GM12878 (cell line): ENCODE measurements at regions not wholly inside any gene's neighbourhood (a gene's known extent, or its start where the extent isn't known, plus 50 kb on each side); places are given as distances from the start of the nearest gene placed in this dataset.

Experiments used
- ATAC-seq: fragments of 200-7000 bp; cut with Tn5 transposase; 3 replicates; pipeline ENCODE4 v1.9.1; 2020; ENCODE audit warnings: mild to moderate bottlenecking, moderate library complexity
- BruUV-seq: library from RNA; stranded (reverse); fragments of 400-500 nt; replicated peaks from 2 replicates; lab custom pipeline; 2021; lab: Mats Ljungman, UMichigan
- CTCF ChIA-PET: fragments of 300-600 bp; sonication (Branson Sonifier 250); formaldehyde crosslinking; extraction: SDS; loops from one replicate; lab custom pipeline; 2021; ENCODE audit warnings: inconsistent platforms; lab: Yijun Ruan, JAX
- POLR2A ChIA-PET: fragments of 350-600 bp; formaldehyde crosslinking; extraction: SDS; loops from one replicate; lab custom pipeline; 2021; ENCODE audit warnings: inconsistent platforms; lab: Charles Lee
- RAD21 ChIA-PET: fragments of 300-600 bp; sonication (Branson Sonifier 250); formaldehyde crosslinking; loops from one replicate; lab custom pipeline; 2023; ENCODE audit warnings: antibody characterized with exemption; ENCODE audit not compliant: unreplicated experiment; lab: Charles Lee
- SMC1A ChIA-PET: fragments of 300-600 bp; sonication (Branson Sonifier 250); formaldehyde crosslinking; loops from one replicate; lab custom pipeline; 2023; ENCODE audit not compliant: unreplicated experiment, uncharacterized antibody; lab: Charles Lee
- DNase-seq: peaks from one replicate; pipeline ENCODE4 v3.0.0-alpha.2; 2011; ENCODE audit warnings: low read depth, low spot score
- FAIRE-seq: peaks from 3 replicates; lab custom pipeline; 2011; peaks lifted over from hg19 to GRCh38; lab: Jason Lieb, UNC
- H2AFZ ChIP-seq: 2 replicates; pipeline ENCODE4 v1.6.0; 2011; ENCODE audit warnings: low read depth, low read length, control low read depth; ENCODE audit not compliant: control insufficient read depth
- H3K27ac ChIP-seq: 2 replicates; pipeline ENCODE4 v1.5.1; 2011; ENCODE audit warnings: control low read depth; ENCODE audit not compliant: control insufficient read depth, insufficient read depth
- H3K27me3 ChIP-seq, 2 experiments: replicated peaks in 1 of 2; 2 replicates each; pipeline versions ENCODE4 v1.6.0 to v1.6.1; 2011; ENCODE audit warnings: low read length in 1 of 2; ENCODE audit not compliant: control insufficient read depth in 2 of 2, insufficient read depth in 2 of 2
- H3K36me3 ChIP-seq, 2 experiments: 2 replicates each; pipeline ENCODE4 v1.5.1; 2011; ENCODE audit warnings: low read length in 1 of 2; ENCODE audit not compliant: control insufficient read depth in 2 of 2, insufficient read depth in 2 of 2
- H3K4me1 ChIP-seq: 2 replicates; pipeline ENCODE4 v1.6.1; 2011; ENCODE audit warnings: mild to moderate bottlenecking, low read length, moderate library complexity, mixed read lengths; ENCODE audit not compliant: control insufficient read depth, insufficient read depth
- H3K4me2 ChIP-seq: 2 replicates; pipeline ENCODE4 v1.6.0; 2011; ENCODE audit warnings: control low read depth; ENCODE audit not compliant: control insufficient read depth, insufficient read depth
- H3K4me3 ChIP-seq: fragments of 200-600 bp; sonication (generic); 2 replicates; pipeline ENCODE4 v1.5.1; 2016
- H3K79me2 ChIP-seq: 2 replicates; pipeline ENCODE4 v1.6.0; 2011; ENCODE audit warnings: low read length; ENCODE audit not compliant: control insufficient read depth, insufficient read depth
- H3K9ac ChIP-seq: 2 replicates; pipeline ENCODE4 v1.8.0; 2011; ENCODE audit warnings: low read length, control low read depth, mixed read lengths; ENCODE audit not compliant: control insufficient read depth, insufficient read depth
- H3K9me3 ChIP-seq: replicated peaks from 3 replicates; pipeline ENCODE4 v1.5.1; 2011; ENCODE audit warnings: mild to moderate bottlenecking, low read length; ENCODE audit not compliant: control insufficient read depth, insufficient read depth
- H4K20me1 ChIP-seq: 2 replicates; pipeline ENCODE4 v1.6.0; 2011; ENCODE audit not compliant: control insufficient read depth, insufficient read depth
- BCL11A ChIP-seq: IDR thresholded peaks from 2 replicates; pipeline ENCODE4 v1.6.1; 2011; ENCODE audit warnings: low read depth, low read length
- CHD2 ChIP-seq: IDR thresholded peaks from 2 replicates; pipeline ENCODE4 v1.6.1; 2011; ENCODE audit warnings: low read depth, low read length, improper control_type of control experiment, borderline replicate concordance
- E4F1 ChIP-seq: fragments of 450-650 bp; IDR thresholded peaks from 2 replicates; pipeline ENCODE4 v1.6.1; 2018; ENCODE audit warnings: borderline replicate concordance, mild to moderate bottlenecking; ENCODE audit not compliant: partially characterized antibody
- FOS ChIP-seq: IDR thresholded peaks from 3 replicates; pipeline ENCODE4 v1.6.1; 2011; ENCODE audit warnings: borderline replicate concordance; ENCODE audit not compliant: insufficient read length; ENCODE audit errors: extremely low read depth
- JUNB ChIP-seq: IDR thresholded peaks from 2 replicates; pipeline ENCODE4 v1.6.1; 2016; ENCODE audit warnings: antibody characterized with exemption, mild to moderate bottlenecking
- NR2C1 ChIP-seq: fragments of 450-650 bp; IDR thresholded peaks from 2 replicates; pipeline ENCODE4 v1.6.1; 2017; ENCODE audit warnings: antibody characterized with exemption, mild to moderate bottlenecking, moderate library complexity
- NR2C2 ChIP-seq: IDR thresholded peaks from 2 replicates; pipeline ENCODE4 v1.6.1; 2011; ENCODE audit warnings: borderline replicate concordance, low read depth; ENCODE audit not compliant: control insufficient read depth, insufficient read length
- NR2F1 ChIP-seq: fragments of 450-650 bp; conservative IDR thresholded peaks from 2 replicates; pipeline ENCODE4 v1.6.1; 2017; ENCODE audit warnings: mild to moderate bottlenecking
- RB1 ChIP-seq: fragments of 450-650 bp; formaldehyde crosslinking; IDR thresholded peaks from 2 replicates; pipeline ENCODE4 v1.6.1; 2017; ENCODE audit warnings: mild to moderate bottlenecking, borderline replicate concordance
- SKIL ChIP-seq: fragments of 450-650 bp; IDR thresholded peaks from 2 replicates; pipeline ENCODE4 v1.6.1; 2017; ENCODE audit warnings: mild to moderate bottlenecking, low read depth, inconsistent platforms; ENCODE audit not compliant: poor library complexity, severe bottlenecking
- SMAD5 ChIP-seq: IDR thresholded peaks from 2 replicates; pipeline ENCODE4 v1.6.1; 2016; ENCODE audit warnings: antibody characterized with exemption, low read depth
- SP1 ChIP-seq: IDR thresholded peaks from one replicate; pipeline ENCODE4 v1.6.1; 2011; ENCODE audit warnings: low read depth, low read length
- STAT1 ChIP-seq: fragments of 450-650 bp; conservative IDR thresholded peaks from 2 replicates; pipeline ENCODE4 v1.6.1; 2014; ENCODE audit warnings: antibody characterized with exemption, mild to moderate bottlenecking
- TAF1 ChIP-seq: IDR thresholded peaks from 2 replicates; pipeline ENCODE4 v1.6.1; 2011; ENCODE audit warnings: mild to moderate bottlenecking, low read depth, low read length, borderline replicate concordance
- YBX1 ChIP-seq: fragments of 450-650 bp; IDR thresholded peaks from 2 replicates; pipeline ENCODE4 v1.6.1; 2016; ENCODE audit warnings: antibody characterized with exemption
- ZBTB4 ChIP-seq: fragments of 450-650 bp; formaldehyde crosslinking; IDR thresholded peaks from 2 replicates; pipeline ENCODE4 v1.4.0; 2022; ENCODE audit warnings: mild to moderate bottlenecking, moderate library complexity
- ZNF217 ChIP-seq: fragments of 450-650 bp; IDR thresholded peaks from 2 replicates; pipeline ENCODE4 v1.6.1; 2017; ENCODE audit warnings: antibody characterized with exemption, mild to moderate bottlenecking
- WGBS: methylation state at CpG from one replicate; pipeline ENCODE4 v1.1.6; 2016; ENCODE audit warnings: low lambda C conversion rate; ENCODE audit not compliant: insufficient replicate concordance, insufficient coverage; ENCODE audit errors: missing lambda C conversion rate; 5-methylcytosine and 5-hydroxymethylcytosine counted together
- in situ Hi-C: fragments of 300-500 bp; cut with MboI; formaldehyde crosslinking; loops from 9 replicates; pipeline ENCODE4 v1.14.3; 2018; ENCODE audit warnings: mixed read lengths
- intact Hi-C: fragments of 100-400 bp; cut with micrococcal nuclease; formaldehyde crosslinking; loops from one replicate; pipeline ENCODE4 v1.14.2; 2022; ENCODE audit not compliant: unreplicated experiment

- TF ChIP-seq STAT1: no peak
- TF ChIP-seq BCL11A: no peak
- TF ChIP-seq NR2C2: no peak
- no peak for TF ChIP-seq CHD2
- TF ChIP-seq SKIL: no peak
- TF ChIP-seq YBX1: no peak
- no peak for TF ChIP-seq SP1
- TF ChIP-seq ZNF217: no peak
- TF ChIP-seq FOS: no peak
- no peak for TF ChIP-seq JUNB
- no peak for TF ChIP-seq SMAD5
- no peak for TF ChIP-seq ZBTB4
- TF ChIP-seq NR2C1: no peak
- no peak for TF ChIP-seq TAF1
- no peak for TF ChIP-seq NR2F1
- TF ChIP-seq RB1: no peak
- no peak for TF ChIP-seq E4F1
- no peak overlapping the region for H3K9ac ChIP-seq
- no peak for ATAC-seq
- no peaks in the 10 kb centered on the region for H4K20me1 ChIP-seq
- H3K27ac ChIP-seq: no peak overlapping the region
- BruUV-seq: no TSS peak
- ChIA-PET CTCF (no interaction called here), SMC1A (interaction anchor here (1.0 kb wide), 1 partner anchor 13 kb away, joined by 3 read pairs; no protein-coding TSS in a partner anchor), POLR2A (no interaction called here), RAD21 (no interaction called here)
- in situ Hi-C loops: no loop called here
- H2AFZ ChIP-seq: no peak overlapping the region
- no peak overlapping the region for H3K4me3 ChIP-seq
- no peak for FAIRE-seq
- no peaks in the 10 kb centered on the region for H3K27me3 ChIP-seq
- no peak for DNase-seq
- WGBS: 0% methylated on average over 3 of the region's 3 CpGs
- H3K4me2 ChIP-seq: no peak overlapping the region
- intact Hi-C loops: loop anchor here (10.0 kb wide), 1 partner anchor 296 kb away; the partner anchor contains the start of genes GALNT4 and POC1B
- no peaks in the 10 kb centered on the region for H3K9me3 ChIP-seq
- H3K79me2 ChIP-seq: no peaks in the 10 kb centered on the region
- no peaks in the 10 kb centered on the region for H3K4me1 ChIP-seq
- H3K36me3 ChIP-seq: no peaks in the 10 kb centered on the region
Measured at GRCh38 chr12:89228491-89228890, 123.8 kb downstream of the DUSP6 start.
